HCT116 (cell line): ENCODE measurements at regions not wholly inside any gene's neighbourhood (a gene's known extent, or its start where the extent isn't known, plus 50 kb on each side); places are given as distances from the start of the nearest gene placed in this dataset.

Source experiments
- ATAC-seq: fragments of 200-7000 bp; cut with Tn5 transposase; 2 replicates; pipeline ENCODE4 v1.9.1; 2020; ENCODE audit warnings: mild to moderate bottlenecking, moderate library complexity
- BruUV-seq: library from RNA; stranded (reverse); fragments of 400-500 nt; replicated peaks from 2 replicates; lab custom pipeline; 2021; lab: Mats Ljungman, UMichigan
- CTCF ChIA-PET: fragments of 300-600 bp; sonication (Branson Sonifier 250); formaldehyde crosslinking; loops from one replicate; lab custom pipeline; 2021; ENCODE audit warnings: antibody characterized with exemption; lab: Charles Lee
- POLR2A ChIA-PET: fragments of 300-600, 350-600 bp; sonication (Branson Sonifier 250); formaldehyde crosslinking; loops from one replicate; lab custom pipeline; 2021; ENCODE audit warnings: antibody characterized with exemption; lab: Charles Lee
- RAD21 ChIA-PET, 2 experiments: fragments of 300-600 bp; sonication (Branson Sonifier 250); formaldehyde crosslinking; loops; one replicate each; lab custom pipeline; 2023; ENCODE audit warnings: low total read pairs in 2 of 2; ENCODE audit not compliant: uncharacterized antibody in 2 of 2, unreplicated experiment in 2 of 2, low non-redundant PET in 1 of 2; lab: Charles Lee
- DNase-seq: peaks from one replicate; pipeline ENCODE4 v3.0.0-alpha.2; 2010; ENCODE audit warnings: low read depth, low spot score
- H2AFZ ChIP-seq: fragments of 200-600 bp; shearing (Covaris generic), sonication (generic); 2 replicates; pipeline ENCODE4 v1.6.1; 2017; ENCODE audit warnings: low read depth, mixed run types, mixed read lengths, antibody characterized with exemption, low read length; ENCODE audit not compliant: poor library complexity, severe bottlenecking
- H3K27ac ChIP-seq: 2 replicates; pipeline ENCODE4 v1.5.1; 2012; ENCODE audit warnings: low read depth, low read length
- H3K27me3 ChIP-seq: fragments of 200-600 bp; sonication (generic); 2 replicates; pipeline ENCODE4 v1.6.1; 2016; ENCODE audit warnings: mixed run types, low read length, mixed read lengths; ENCODE audit not compliant: insufficient read depth
- H3K36me3 ChIP-seq, 2 experiments: fragments of 200-500 bp in 1 of 2; fragments of 200-600 bp in 1 of 2; sonication (Bioruptor generic) in 1 of 2; sonication (generic) in 1 of 2; 2 replicates each; pipeline versions ENCODE4 v1.5.1 to v1.6.1; 2014 to 2016; ENCODE audit warnings: low read length in 2 of 2, inconsistent platforms in 1 of 2, mixed read lengths in 1 of 2, mixed run types in 1 of 2; ENCODE audit not compliant: insufficient read depth in 2 of 2, control insufficient read depth in 1 of 2
- H3K4me1 ChIP-seq, 2 experiments: fragments of 200-600 bp in 1 of 2; sonication (generic) in 1 of 2; 2 replicates each; pipeline versions ENCODE4 v1.5.1 to v1.6.1; 2012 to 2017; ENCODE audit warnings: low read length in 2 of 2, inconsistent platforms in 1 of 2, mild to moderate bottlenecking in 1 of 2, mixed read lengths in 1 of 2, mixed run types in 1 of 2, moderate library complexity in 1 of 2; ENCODE audit not compliant: insufficient read depth in 2 of 2, control insufficient read depth in 1 of 2
- H3K4me2 ChIP-seq: fragments of 200-600 bp; sonication (generic); 2 replicates; pipeline ENCODE4 v1.6.1; 2017; ENCODE audit warnings: mixed run types, low read length, mixed read lengths
- H3K4me3 ChIP-seq, 2 experiments: fragments of 200-600 bp in 1 of 2; sonication (generic) in 1 of 2; replicated peaks in 1 of 2; 2 replicates each; pipeline ENCODE4 v1.5.1; 2011 to 2016; ENCODE audit warnings: low read length in 2 of 2, control low read depth in 1 of 2, low read depth in 1 of 2, mild to moderate bottlenecking in 1 of 2, mixed read lengths in 1 of 2, mixed run types in 1 of 2
- H3K79me2 ChIP-seq: fragments of 200-600 bp; sonication (generic); 2 replicates; pipeline ENCODE4 v1.6.1; 2017; ENCODE audit warnings: mild to moderate bottlenecking, mixed run types, low read length, moderate library complexity, mixed read lengths; ENCODE audit not compliant: insufficient read depth
- H3K9ac ChIP-seq: fragments of 200-600 bp; sonication (generic); 2 replicates; pipeline ENCODE4 v1.6.1; 2016; ENCODE audit warnings: low read length, mixed read lengths
- H3K9me2 ChIP-seq: fragments of 200-600 bp; sonication (generic), shearing (Covaris generic); 2 replicates; pipeline ENCODE4 v1.6.1; 2017; ENCODE audit warnings: mixed run types, mild to moderate bottlenecking, moderate library complexity; ENCODE audit not compliant: insufficient read depth
- H3K9me3 ChIP-seq, 2 experiments: fragments of 200-500 bp in 1 of 2; fragments of 200-600 bp in 1 of 2; sonication (Bioruptor generic) in 1 of 2; sonication (generic) in 1 of 2; 2 replicates each; pipeline ENCODE4 v1.6.1; 2014 to 2017; ENCODE audit warnings: low read length in 2 of 2, mixed read lengths in 2 of 2, inconsistent platforms in 1 of 2, low read depth in 1 of 2, mild to moderate bottlenecking in 1 of 2, mixed run types in 1 of 2, moderate library complexity in 1 of 2; ENCODE audit not compliant: control insufficient read depth in 1 of 2, insufficient read depth in 1 of 2
- H4K20me1 ChIP-seq: fragments of 200-600 bp; sonication (generic), shearing (Covaris generic); 2 replicates; pipeline ENCODE4 v1.6.1; 2017; ENCODE audit warnings: mixed run types, mild to moderate bottlenecking, moderate library complexity; ENCODE audit not compliant: insufficient read depth
- CBX3 ChIP-seq: IDR thresholded peaks from 2 replicates; pipeline ENCODE4 v1.6.1; 2012; ENCODE audit warnings: low read depth
- CEBPB ChIP-seq: IDR thresholded peaks from 2 replicates; pipeline ENCODE4 v1.6.1; 2012; ENCODE audit warnings: low read depth
- EGR1 ChIP-seq: IDR thresholded peaks from 2 replicates; pipeline ENCODE4 v1.6.1; 2012; ENCODE audit warnings: low read depth
- ELF1 ChIP-seq: IDR thresholded peaks from 2 replicates; pipeline ENCODE4 v1.6.1; 2012; ENCODE audit warnings: low read depth, borderline replicate concordance
- EZH2 ChIP-seq: fragments of 200-600 bp; sonication (generic); IDR thresholded peaks from 2 replicates; pipeline ENCODE4 v1.6.1; 2017; ENCODE audit warnings: antibody characterized with exemption, mixed run types
- EZH2phosphoT487 ChIP-seq: fragments of 200-600 bp; IDR thresholded peaks from 2 replicates; pipeline ENCODE4 v1.6.1; 2018; ENCODE audit warnings: antibody characterized with exemption, borderline replicate concordance
- FOSL1 ChIP-seq: IDR thresholded peaks from 2 replicates; pipeline ENCODE4 v1.6.1; 2012; ENCODE audit warnings: low read depth
- JUND ChIP-seq: IDR thresholded peaks from 2 replicates; pipeline ENCODE4 v1.6.1; 2012
- POLR2A ChIP-seq: IDR thresholded peaks from 2 replicates; pipeline ENCODE4 v1.7.0; 2011; ENCODE audit warnings: borderline replicate concordance; ENCODE audit not compliant: insufficient read depth, insufficient read length; ENCODE audit errors: extremely low read depth
- POLR2AphosphoS5 ChIP-seq: IDR thresholded peaks from 2 replicates; pipeline ENCODE4 v1.6.1; 2011; ENCODE audit warnings: mild to moderate bottlenecking, low read depth, low read length, moderate library complexity
- SIN3A ChIP-seq: IDR thresholded peaks from 2 replicates; pipeline ENCODE4 v1.6.1; 2012; ENCODE audit warnings: low read depth
- SRF ChIP-seq: IDR thresholded peaks from 2 replicates; pipeline ENCODE4 v1.6.1; 2012; ENCODE audit warnings: low read depth
- TCF7L2 ChIP-seq: IDR thresholded peaks from 2 replicates; pipeline ENCODE4 v1.7.0; 2011; ENCODE audit warnings: borderline replicate concordance, inconsistent platforms; ENCODE audit not compliant: insufficient read depth, insufficient read length; ENCODE audit errors: extremely low read depth
- YY1 ChIP-seq: IDR thresholded peaks from 2 replicates; pipeline ENCODE4 v1.6.1; 2011; ENCODE audit warnings: low read length, low read depth, moderate library complexity, mild to moderate bottlenecking; ENCODE audit not compliant: insufficient replicate concordance; ENCODE audit errors: extremely low read depth
- ZNF274 ChIP-seq: fragments of 200-500 bp; sonication (Bioruptor generic); IDR thresholded peaks from 2 replicates; pipeline ENCODE4 v1.6.1; 2014; ENCODE audit warnings: mild to moderate bottlenecking, low read depth, low read length, inconsistent platforms
- intact Hi-C: fragments of 100-400 bp; cut with micrococcal nuclease; formaldehyde crosslinking; loops from 2 replicates; pipeline ENCODE4 v1.10.0; 2022
- TF ChIP-seq, protein P1 (sequence below): IDR thresholded peaks from 2 replicates; pipeline ENCODE4 v1.6.1; 2012
- TF ChIP-seq, protein P2 (sequence below): IDR thresholded peaks from 2 replicates; pipeline ENCODE4 v1.6.1; 2011; ENCODE audit warnings: mild to moderate bottlenecking, low read length, moderate library complexity; ENCODE audit not compliant: insufficient replicate concordance; ENCODE audit errors: extremely low read depth
- TF ChIP-seq, protein P3 (sequence below), 3 experiments: fragments of 200-600 bp in 1 of 3; sonication (generic) in 1 of 3; IDR thresholded peaks in 2 of 3; conservative IDR thresholded peaks in 1 of 3; 2 replicates each; pipeline ENCODE4 v1.5.1; 2012 to 2017; ENCODE audit warnings: low read depth in 2 of 3, low read length in 2 of 3, antibody characterized with exemption in 1 of 3, borderline replicate concordance in 1 of 3, control low read depth in 1 of 3, mild to moderate bottlenecking in 1 of 3, mixed read lengths in 1 of 3, mixed run types in 1 of 3, moderate library complexity in 1 of 3; ENCODE audit not compliant: insufficient read depth in 1 of 3

DNA sequence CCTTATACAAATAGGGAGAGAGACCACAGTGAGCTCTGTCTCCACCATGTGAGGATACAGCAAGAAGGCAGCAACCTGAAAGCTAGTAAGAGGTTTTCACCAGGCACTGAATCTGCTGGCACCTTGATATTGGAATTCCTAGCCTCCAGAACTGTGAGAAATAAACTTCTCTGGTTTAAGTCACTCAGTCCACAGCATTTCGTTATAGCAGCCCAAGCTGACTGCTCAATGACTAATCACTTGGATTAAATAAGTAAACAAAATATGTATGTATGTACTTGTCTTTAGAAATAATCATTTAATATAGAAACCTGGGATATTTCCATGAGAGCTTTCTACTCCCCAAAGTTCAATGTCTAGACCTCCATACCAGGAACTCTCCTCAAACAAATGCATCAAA, 162.0 kb downstream of the IMPG2 start:
- H2AFZ ChIP-seq: no peak overlapping the region
- no peak for DNase-seq
- no peak for TF ChIP-seq SRF
- TF ChIP-seq ELF1: no peak
- TF ChIP-seq CBX3: no peak
- TF ChIP-seq CEBPB: no peak
- TF ChIP-seq, protein P1, sequence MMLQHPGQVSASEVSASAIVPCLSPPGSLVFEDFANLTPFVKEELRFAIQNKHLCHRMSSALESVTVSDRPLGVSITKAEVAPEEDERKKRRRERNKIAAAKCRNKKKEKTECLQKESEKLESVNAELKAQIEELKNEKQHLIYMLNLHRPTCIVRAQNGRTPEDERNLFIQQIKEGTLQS: no peak
- TF ChIP-seq EZH2phosphoT487: no peak
- no peak for ATAC-seq
- no peaks in the 10 kb centered on the region for H4K20me1 ChIP-seq
- no peak overlapping the region for H3K9ac ChIP-seq
- POLR2A ChIA-PET: no interaction called here
- no peaks in the 10 kb centered on the region for H3K9me3 ChIP-seq
- BruUV-seq: no TSS peak
- no peaks in the 10 kb centered on the region for H3K4me1 ChIP-seq
- no peak overlapping the region for H3K27ac ChIP-seq
- CTCF ChIA-PET: no interaction called here
- intact Hi-C loops: no loop called here
- H3K79me2 ChIP-seq: no peaks in the 10 kb centered on the region
- no peaks in the 10 kb centered on the region for H3K27me3 ChIP-seq
- no peak overlapping the region for H3K4me2 ChIP-seq
- no peaks in the 10 kb centered on the region for H3K9me2 ChIP-seq
- no peaks in the 10 kb centered on the region for H3K36me3 ChIP-seq
- no peak overlapping the region for H3K4me3 ChIP-seq
- RAD21 ChIA-PET: no interaction called here

DNA sequence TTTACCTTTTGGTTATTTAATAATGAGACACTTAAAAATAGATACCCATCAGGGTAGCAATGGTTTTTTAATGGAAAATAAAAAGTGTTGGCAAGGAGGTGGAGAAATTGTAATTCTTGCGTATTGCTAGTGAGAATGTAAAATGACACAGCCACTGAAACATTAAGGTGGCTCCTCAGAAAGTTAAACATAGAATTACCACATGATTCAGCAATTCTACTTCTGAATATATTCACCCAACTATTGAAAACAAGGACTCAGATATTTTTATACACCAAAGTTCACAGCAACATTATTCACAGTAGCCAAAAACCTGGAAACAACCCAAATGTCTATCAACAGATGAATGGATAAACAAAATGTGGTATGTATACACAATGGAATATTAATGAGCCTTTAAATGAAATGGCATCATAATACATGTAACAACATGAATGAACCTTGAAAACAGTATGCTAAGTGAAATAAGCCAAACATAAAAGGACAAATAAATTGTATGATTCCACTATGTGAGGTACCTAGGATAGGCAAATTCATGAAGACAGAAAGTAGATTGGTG, 163.5 kb downstream of the IMPG2 start:
- intact Hi-C loops: no loop called here
- CTCF ChIA-PET: interaction anchor here (1.2 kb wide), 1 partner anchor 39 kb away, joined by 3 read pairs; no protein-coding TSS in a partner anchor
- Histone ChIP-seq H3K9ac (no peak overlapping the region), H3K4me3 (no peak overlapping the region), H3K4me2 (no peak overlapping the region), H2AFZ (no peak overlapping the region), H3K9me2 (no peaks in the 10 kb centered on the region), H4K20me1 (no peaks in the 10 kb centered on the region), H3K9me3 (no peaks in the 10 kb centered on the region), H3K27ac (no peak overlapping the region), H3K79me2 (no peaks in the 10 kb centered on the region), H3K27me3 (no peaks in the 10 kb centered on the region), H3K4me1 (no peaks in the 10 kb centered on the region), H3K36me3 (no peaks in the 10 kb centered on the region)
- ATAC-seq (no peak), DNase-seq (no peak)
- BruUV-seq: no TSS peak
- RAD21 ChIA-PET: no interaction called here
- POLR2A ChIA-PET: no interaction called here
- TF ChIP-seq ZNF274: no peak
- TF ChIP-seq SIN3A: no peak
- TF ChIP-seq JUND: no peak
- no peak for TF ChIP-seq TCF7L2
- TF ChIP-seq, protein P2, sequence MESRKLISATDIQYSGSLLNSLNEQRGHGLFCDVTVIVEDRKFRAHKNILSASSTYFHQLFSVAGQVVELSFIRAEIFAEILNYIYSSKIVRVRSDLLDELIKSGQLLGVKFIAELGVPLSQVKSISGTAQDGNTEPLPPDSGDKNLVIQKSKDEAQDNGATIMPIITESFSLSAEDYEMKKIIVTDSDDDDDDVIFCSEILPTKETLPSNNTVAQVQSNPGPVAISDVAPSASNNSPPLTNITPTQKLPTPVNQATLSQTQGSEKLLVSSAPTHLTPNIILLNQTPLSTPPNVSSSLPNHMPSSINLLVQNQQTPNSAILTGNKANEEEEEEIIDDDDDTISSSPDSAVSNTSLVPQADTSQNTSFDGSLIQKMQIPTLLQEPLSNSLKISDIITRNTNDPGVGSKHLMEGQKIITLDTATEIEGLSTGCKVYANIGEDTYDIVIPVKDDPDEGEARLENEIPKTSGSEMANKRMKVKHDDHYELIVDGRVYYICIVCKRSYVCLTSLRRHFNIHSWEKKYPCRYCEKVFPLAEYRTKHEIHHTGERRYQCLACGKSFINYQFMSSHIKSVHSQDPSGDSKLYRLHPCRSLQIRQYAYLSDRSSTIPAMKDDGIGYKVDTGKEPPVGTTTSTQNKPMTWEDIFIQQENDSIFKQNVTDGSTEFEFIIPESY: no peak
- no peak for TF ChIP-seq EGR1
- TF ChIP-seq, protein P3, sequence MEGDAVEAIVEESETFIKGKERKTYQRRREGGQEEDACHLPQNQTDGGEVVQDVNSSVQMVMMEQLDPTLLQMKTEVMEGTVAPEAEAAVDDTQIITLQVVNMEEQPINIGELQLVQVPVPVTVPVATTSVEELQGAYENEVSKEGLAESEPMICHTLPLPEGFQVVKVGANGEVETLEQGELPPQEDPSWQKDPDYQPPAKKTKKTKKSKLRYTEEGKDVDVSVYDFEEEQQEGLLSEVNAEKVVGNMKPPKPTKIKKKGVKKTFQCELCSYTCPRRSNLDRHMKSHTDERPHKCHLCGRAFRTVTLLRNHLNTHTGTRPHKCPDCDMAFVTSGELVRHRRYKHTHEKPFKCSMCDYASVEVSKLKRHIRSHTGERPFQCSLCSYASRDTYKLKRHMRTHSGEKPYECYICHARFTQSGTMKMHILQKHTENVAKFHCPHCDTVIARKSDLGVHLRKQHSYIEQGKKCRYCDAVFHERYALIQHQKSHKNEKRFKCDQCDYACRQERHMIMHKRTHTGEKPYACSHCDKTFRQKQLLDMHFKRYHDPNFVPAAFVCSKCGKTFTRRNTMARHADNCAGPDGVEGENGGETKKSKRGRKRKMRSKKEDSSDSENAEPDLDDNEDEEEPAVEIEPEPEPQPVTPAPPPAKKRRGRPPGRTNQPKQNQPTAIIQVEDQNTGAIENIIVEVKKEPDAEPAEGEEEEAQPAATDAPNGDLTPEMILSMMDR (IDR thresholded peaks at IDR 0.05 in 2 of 3, conservative IDR thresholded peaks at IDR 0.05 in 1 of 3; ENCODE audit: borderline replicate concordance in 1 of 3, insufficient read depth in 1 of 3, low read depth in 2 of 3, low read length in 2 of 3): no peak
- TF ChIP-seq YY1: no peak
- TF ChIP-seq EZH2: no peak
- no peak for TF ChIP-seq POLR2AphosphoS5
- TF ChIP-seq SRF: no peak
- no peak for TF ChIP-seq POLR2A
- no peak for TF ChIP-seq FOSL1
